K562 (cell line): ENCODE measurements at regions not wholly inside any gene's neighbourhood (a gene's known extent, or its start where the extent isn't known, plus 50 kb on each side); places are given as distances from the start of the nearest gene placed in this dataset.

ENCODE experiments used
- ATAC-seq: fragments of 200-7000 bp; cut with Tn5 transposase; 3 replicates; pipeline ENCODE4 v1.9.1; 2020; ENCODE audit warnings: moderate library complexity
- BruUV-seq: library from RNA; stranded (reverse); fragments of 400-500 nt; replicated peaks from 2 replicates; lab custom pipeline; 2021; lab: Mats Ljungman, UMichigan
- CTCF ChIA-PET: fragments of 300-600 bp; formaldehyde crosslinking; extraction: SDS; loops from one replicate; lab custom pipeline; 2021; ENCODE audit warnings: low intra/inter-chr PET ratio; lab: Yijun Ruan, JAX
- POLR2A ChIA-PET: fragments of 300-600, 350-650 bp; sonication (Branson Sonifier 250); formaldehyde crosslinking; extraction: SDS; loops from one replicate; lab custom pipeline; 2021; ENCODE audit warnings: antibody characterized with exemption, inconsistent platforms; lab: Yijun Ruan, JAX
- DNase-seq, 4 experiments: peaks; one replicate each; pipeline versions ENCODE4 v3.0.0 to v3.0.0-alpha.2; 2011 to 2018; ENCODE audit warnings: low spot score in 3 of 4, mixed read lengths in 3 of 4; ENCODE audit errors: extremely low read depth in 1 of 4
- FAIRE-seq: peaks from 2 replicates; lab custom pipeline; 2011; peaks lifted over from hg19 to GRCh38; lab: Jason Lieb, UNC
- H2AFZ ChIP-seq: 2 replicates; pipeline ENCODE4 v1.6.0; 2011; ENCODE audit warnings: low read depth, low read length, control low read depth, inconsistent platforms
- H3K27ac ChIP-seq: fragments of 200-600 bp; 3 replicates; pipeline ENCODE4 v1.8.0; 2011; ENCODE audit warnings: low read depth, mild to moderate bottlenecking, control low read depth, inconsistent platforms, low read length, moderate library complexity, mixed read lengths; ENCODE audit errors: extremely low read depth
- H3K27me3 ChIP-seq, 2 experiments: fragments of 300-600 bp in 1 of 2; 2 replicates in 1 of 2; 3 replicates in 1 of 2; pipeline versions ENCODE4 v1.6.0 to v1.8.0; 2011; ENCODE audit warnings: inconsistent platforms in 2 of 2, low read length in 2 of 2, mild to moderate bottlenecking in 1 of 2, mixed read lengths in 1 of 2, moderate library complexity in 1 of 2; ENCODE audit not compliant: control insufficient read depth in 2 of 2, insufficient read depth in 2 of 2
- H3K36me3 ChIP-seq: fragments of 300-600 bp; 3 replicates; pipeline ENCODE4 v1.8.0; 2011; ENCODE audit warnings: mild to moderate bottlenecking, low read length, inconsistent platforms; ENCODE audit not compliant: control insufficient read depth, insufficient read depth
- H3K4me1 ChIP-seq, 2 experiments: fragments of 200-600 bp in 1 of 2; replicated peaks in 1 of 2; 2 replicates in 1 of 2; 3 replicates in 1 of 2; pipeline versions ENCODE4 v1.5.1 to v1.8.0; 2011; ENCODE audit warnings: inconsistent platforms in 2 of 2, low read length in 2 of 2, mild to moderate bottlenecking in 1 of 2, mixed read lengths in 1 of 2, moderate library complexity in 1 of 2; ENCODE audit not compliant: control insufficient read depth in 2 of 2, insufficient read depth in 2 of 2
- H3K4me2 ChIP-seq: 2 replicates; pipeline ENCODE4 v1.6.1; 2011; ENCODE audit warnings: low read length, control low read depth, inconsistent platforms, mixed read lengths; ENCODE audit not compliant: insufficient read depth
- H3K4me3 ChIP-seq: fragments of 200-600 bp; sonication (generic), shearing (Covaris generic); 2 replicates; pipeline ENCODE4 v1.5.1; 2016; ENCODE audit warnings: control low read depth, inconsistent platforms
- H3K79me2 ChIP-seq: fragments of 200-600 bp; 3 replicates; pipeline ENCODE4 v1.8.0; 2011; ENCODE audit warnings: low read length, inconsistent platforms; ENCODE audit not compliant: control insufficient read depth, insufficient read depth
- H3K9ac ChIP-seq, 2 experiments: 2 replicates each; pipeline versions ENCODE4 v1.6.0 to v1.6.1; 2011; ENCODE audit warnings: low read depth in 2 of 2, low read length in 2 of 2, control low read depth in 1 of 2, inconsistent platforms in 1 of 2, mild to moderate bottlenecking in 1 of 2, mixed read lengths in 1 of 2; ENCODE audit not compliant: insufficient read depth in 1 of 2
- H3K9me1 ChIP-seq: one replicate; pipeline ENCODE4 v1.6.0; 2011; ENCODE audit warnings: inconsistent platforms, mild to moderate bottlenecking, low read length, moderate library complexity; ENCODE audit not compliant: control insufficient read depth, insufficient read depth
- H3K9me3 ChIP-seq: replicated peaks from 2 replicates; pipeline ENCODE4 v1.5.1; 2011; ENCODE audit warnings: low read depth, low read length, inconsistent platforms; ENCODE audit not compliant: control insufficient read depth, insufficient read depth
- H4K20me1 ChIP-seq: replicated peaks from 2 replicates; pipeline ENCODE4 v1.6.1; 2011; ENCODE audit warnings: low read length, inconsistent platforms, mixed read lengths; ENCODE audit not compliant: control insufficient read depth, insufficient read depth
- CHD1 ChIP-seq: fragments of 200-600 bp; sonication (generic); IDR thresholded peaks from one replicate; pipeline ENCODE4 v1.6.1; 2012; ENCODE audit warnings: mild to moderate bottlenecking, moderate library complexity, low read length, inconsistent platforms
- ETS2 ChIP-seq: IDR thresholded peaks from 2 replicates; pipeline ENCODE4 v1.6.1; 2016; ENCODE audit warnings: borderline replicate concordance, missing genetic modification characterization, mild to moderate bottlenecking, moderate library complexity, missing compliant biosample characterization; ENCODE audit not compliant: poor library complexity, severe bottlenecking
- GATAD2A ChIP-seq: fragments of 450-650 bp; IDR thresholded peaks from 2 replicates; pipeline ENCODE4 v1.6.1; 2017
- HDAC6 ChIP-seq: IDR thresholded peaks from 2 replicates; pipeline ENCODE4 v1.6.1; 2012; ENCODE audit warnings: low read depth, mild to moderate bottlenecking, control low read depth, inconsistent platforms, low read length, moderate library complexity
- PHF20 ChIP-seq: fragments of 450-650 bp; IDR thresholded peaks from 2 replicates; pipeline ENCODE4 v1.6.1; 2018; ENCODE audit not compliant: partially characterized antibody
- TSHZ1 ChIP-seq: fragments of 250-450 bp; sonication (Bioruptor Pico); IDR thresholded peaks from 2 replicates; pipeline ENCODE4 v1.4.0; 2020; ENCODE audit warnings: mild to moderate bottlenecking, moderate library complexity
- ZKSCAN1 ChIP-seq: fragments of 150-350 bp; IDR thresholded peaks from 2 replicates; pipeline ENCODE4 v1.6.1; 2016; ENCODE audit warnings: low read depth, low read length
- ZNF184 ChIP-seq: sonication (generic); formaldehyde crosslinking; IDR thresholded peaks from 2 replicates; pipeline ENCODE4 v1.5.0; 2020; ENCODE audit warnings: missing genetic modification reagents
- ZNF197 ChIP-seq: fragments of 200-800 bp; sonication (Bioruptor generic); IDR thresholded peaks from 2 replicates; pipeline ENCODE4 v1.6.1; 2016; ENCODE audit warnings: low read depth, missing genetic modification characterization, missing compliant biosample characterization
- ZNF354B ChIP-seq: fragments of 250-450 bp; sonication (Bioruptor Pico); IDR thresholded peaks from 2 replicates; pipeline ENCODE4 v1.4.0; 2020
- WGBS: fragments of 100-300 bp; shearing (Covaris generic); methylation state at CpG from one replicate; pipeline ENCODE4 v1.1.6; 2016; ENCODE audit warnings: low coverage, mixed read lengths; ENCODE audit not compliant: insufficient coverage; ENCODE audit errors: missing lambda C conversion rate; 5-methylcytosine and 5-hydroxymethylcytosine counted together
- in situ Hi-C: fragments of 300-500 bp; cut with MboI; formaldehyde crosslinking; loops from 4 replicates; pipeline ENCODE4 v1.15.0; 2018; ENCODE audit warnings: inconsistent platforms, mixed read lengths
- intact Hi-C: fragments of 100-400 bp; cut with micrococcal nuclease; formaldehyde crosslinking; loops from 2 replicates; pipeline ENCODE4 v1.14.2; 2022
- TF ChIP-seq, protein P1 (sequence below), 3 experiments: fragments of 200-800 bp in 1 of 3; sonication (Bioruptor generic) in 1 of 3; sonication (generic) in 1 of 3; formaldehyde crosslinking in 1 of 3; IDR thresholded peaks; 2 replicates each; pipeline versions ENCODE4 v1.6.1 to v1.8.0; 2016 to 2022; ENCODE audit warnings: mild to moderate bottlenecking in 2 of 3, missing compliant biosample characterization in 2 of 3, missing genetic modification characterization in 2 of 3, missing genetic modification reagents in 1 of 3

- FAIRE-seq (no peak), ATAC-seq (no peak), DNase-seq (no peak)
- POLR2A ChIA-PET: no interaction called here
- TF ChIP-seq ETS2 (tag): no peak
- TF ChIP-seq GATAD2A: no peak
- no peak for TF ChIP-seq ZKSCAN1
- no peak for TF ChIP-seq PHF20
- no peak for TF ChIP-seq HDAC6
- TF ChIP-seq ZNF197 (CRISPR knock-in tag): no peak
- in situ Hi-C loops (no loop called here), intact Hi-C loops (no loop called here)
- H3K4me1 ChIP-seq: no peaks in the 10 kb centered on the region
- no peaks in the 10 kb centered on the region for H3K27me3 ChIP-seq
- no peak overlapping the region for H2AFZ ChIP-seq
- H3K79me2 ChIP-seq: no peaks in the 10 kb centered on the region
- H3K9ac ChIP-seq: no peak overlapping the region
- CTCF ChIA-PET: no interaction called here
- no peak overlapping the region for H3K27ac ChIP-seq
- H3K9me1 ChIP-seq: no peaks in the 10 kb centered on the region
- no peaks in the 10 kb centered on the region for H4K20me1 ChIP-seq
- no peaks in the 10 kb centered on the region for H3K36me3 ChIP-seq
- H3K9me3 ChIP-seq: no peaks in the 10 kb centered on the region
- H3K4me2 ChIP-seq: no peak overlapping the region
- BruUV-seq: no TSS peak
- WGBS: 3% methylated on average over 3 of the region's 3 CpGs
- no peak overlapping the region for H3K4me3 ChIP-seq
Observed at GRCh38 chr4:149057594-149057993, 615.4 kb upstream of the NR3C2 start.

DNA sequence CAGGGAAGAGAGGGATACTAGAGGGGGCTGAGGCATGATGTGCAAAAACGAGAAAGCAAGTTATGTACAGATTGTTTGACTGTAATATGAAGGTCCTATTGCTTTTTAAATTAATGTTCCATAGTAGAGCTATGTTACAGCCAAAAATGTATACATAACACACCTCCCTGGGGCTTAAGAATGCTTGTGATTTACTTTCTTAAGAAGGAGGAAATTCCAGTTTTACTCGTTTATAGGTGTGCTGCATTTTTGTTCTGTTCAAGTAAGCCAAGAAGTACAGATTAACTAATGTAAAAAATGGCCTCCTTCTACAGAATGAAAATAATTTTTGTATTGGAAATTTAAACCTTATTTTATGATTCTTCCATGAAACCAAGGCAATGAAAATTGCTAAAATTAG lies 614.4 kb upstream of the NR3C2 start:
- in situ Hi-C loops: no loop called here
- intact Hi-C loops: no loop called here
- no peak for ATAC-seq
- DNase-seq: no peak
- Histone ChIP-seq H3K36me3 (no peaks in the 10 kb centered on the region), H3K9me3 (no peaks in the 10 kb centered on the region), H3K4me2 (no peak overlapping the region), H2AFZ (no peak overlapping the region), H3K9ac (no peak overlapping the region), H4K20me1 (no peaks in the 10 kb centered on the region), H3K9me1 (no peaks in the 10 kb centered on the region), H3K4me3 (no peak overlapping the region), H3K27me3 (no peaks in the 10 kb centered on the region), H3K4me1 (no peaks in the 10 kb centered on the region), H3K79me2 (no peaks in the 10 kb centered on the region), H3K27ac (no peak overlapping the region)
- ChIA-PET POLR2A (no interaction called here), CTCF (no interaction called here)
- whole genome bisulfite sequencing: 0% methylated on average over 2 of the region's 2 CpGs
- no peak for FAIRE-seq
- no TSS peak for BruUV-seq
- TF ChIP-seq CHD1: no peak
- TF ChIP-seq ZNF354B (CRISPR knock-in tag): no peak
- TF ChIP-seq, protein P1, sequence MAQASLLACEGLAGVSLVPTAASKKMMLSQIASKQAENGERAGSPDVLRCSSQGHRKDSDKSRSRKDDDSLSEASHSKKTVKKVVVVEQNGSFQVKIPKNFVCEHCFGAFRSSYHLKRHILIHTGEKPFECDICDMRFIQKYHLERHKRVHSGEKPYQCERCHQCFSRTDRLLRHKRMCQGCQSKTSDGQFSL (CRISPR knock-in tag; IDR thresholded peaks at IDR 0.05): no peak
- TF ChIP-seq, protein P1 (tag; IDR thresholded peaks at IDR 0.05): no peak
- no peak for TF ChIP-seq TSHZ1
- TF ChIP-seq ZNF184 (CRISPR knock-in tag): no peak
